Head of caudate nucleus (tissue), 42 donors: ENCODE measurements at regions not wholly inside any gene's neighbourhood (a gene's known extent, or its start where the extent isn't known, plus 50 kb on each side); places are given as distances from the start of the nearest gene placed in this dataset.
"Not testable (repeated sequence)": the region's sequence is repeated elsewhere in the genome, so short reads cannot be mapped to it uniquely, and the experiment has no call there.

ENCODE experiments used
- DNase-seq, 42 donors: peaks; one replicate each; pipeline versions ENCODE4 v3.0.0 to v3.0.0-alpha.2; 2020 to 2021; ENCODE audit warnings: mixed read lengths in 7 of 42
- intact Hi-C: fragments of 100-400 bp; cut with DNase I; formaldehyde crosslinking; loops from one replicate; pipeline ENCODE4 v1.15.0; 2022

GRCh38 chr5:89208811-89209210 lies 325.8 kb upstream of the MEF2C start:
- intact Hi-C loops: no loop called here

GRCh38 chr5:89208392-89208791 lies 325.4 kb upstream of the MEF2C start:
- intact Hi-C loops: no loop called here
- DNase-seq: no peak

More at GRCh38 chr5:89208811-89209210, 325.8 kb upstream of the MEF2C start:
- no peak for DNase-seq

- no peak for DNase-seq
- intact Hi-C loops: no loop called here
Observed at GRCh38 chr5:89204756-89205155, 321.8 kb upstream of the MEF2C start.

- intact Hi-C loops: no loop called here
- DNase-seq: no peak
Observed at GRCh38 chr5:89203611-89204010, 320.6 kb upstream of the MEF2C start.

GRCh38 chr5:89200899-89201298 lies 317.9 kb upstream of the MEF2C start:
- intact Hi-C loops: no loop called here
- no peak for DNase-seq

GRCh38 chr5:89199306-89199705 lies 316.3 kb upstream of the MEF2C start:
- intact Hi-C loops: no loop called here
- no peak for DNase-seq

- no peak for DNase-seq
- intact Hi-C loops: no loop called here
Observed at GRCh38 chr5:89191374-89191773, 308.4 kb upstream of the MEF2C start.

GRCh38 chr5:89190515-89191265 lies 307.7 kb upstream of the MEF2C start:
- no peak for DNase-seq
- intact Hi-C loops: no loop called here

- DNase-seq: no peak
- intact Hi-C loops: no loop called here
Observed at GRCh38 chr5:89187883-89188465, 305.0 kb upstream of the MEF2C start.

GRCh38 chr5:89187268-89187667 lies 304.3 kb upstream of the MEF2C start:
- no peak for DNase-seq
- intact Hi-C loops: no loop called here

GRCh38 chr5:89181546-89181945 lies 298.6 kb upstream of the MEF2C start:
- intact Hi-C loops: no loop called here
- no peak for DNase-seq

- DNase-seq: no peak
- intact Hi-C loops: no loop called here
Observed at GRCh38 chr5:89179731-89180130, 296.7 kb upstream of the MEF2C start.

- intact Hi-C loops: no loop called here
- no peak for DNase-seq
Observed at GRCh38 chr5:89178541-89178940, 295.6 kb upstream of the MEF2C start.

GRCh38 chr5:89173528-89173927 lies 290.5 kb upstream of the MEF2C start:
- DNase-seq: no peak
- intact Hi-C loops: no loop called here

GRCh38 chr5:89168766-89169165 lies 285.8 kb upstream of the MEF2C start:
- no peak for DNase-seq
- intact Hi-C loops: no loop called here

GRCh38 chr5:89164703-89165102 lies 281.7 kb upstream of the MEF2C start:
- DNase-seq, intact Hi-C loops: not testable (repeated sequence)

- no peak for DNase-seq
- intact Hi-C loops: no loop called here
Observed at GRCh38 chr5:89156226-89156625, 273.2 kb upstream of the MEF2C start.

- intact Hi-C loops: no loop called here
- DNase-seq: no peak
Observed at GRCh38 chr5:89147031-89147430, 264.0 kb upstream of the MEF2C start.

- no peak for DNase-seq
- intact Hi-C loops: no loop called here
Observed at GRCh38 chr5:89137148-89137547, 254.2 kb upstream of the MEF2C start.

GRCh38 chr5:89133975-89134374 lies 251.0 kb upstream of the MEF2C start:
- DNase-seq: no peak
- intact Hi-C loops: no loop called here

GRCh38 chr5:89133129-89133528 lies 250.1 kb upstream of the MEF2C start:
- DNase-seq: no peak
- intact Hi-C loops: no loop called here
